ENCODE measurements at regions not wholly inside any gene's neighbourhood (a gene's known extent, or its start where the extent isn't known, plus 50 kb on each side); places are given as distances from the start of the nearest gene placed in this dataset.

GRCh38 chr22:34379825-34380224 lies 459.5 kb upstream of the LARGE1 start:
- TF ChIP-seq CTCF (IDR thresholded peaks at IDR 0.05) (no peak), POLR2A (IDR thresholded peaks at IDR 0.05) (no peak)

Measured in body of pancreas (tissue), 4 donors.